GM19324 (cell line): ENCODE measurements at regions not wholly inside any gene's neighbourhood (a gene's known extent, or its start where the extent isn't known, plus 50 kb on each side); places are given as distances from the start of the nearest gene placed in this dataset.

Source experiments
- ATAC-seq: cut with Tn5 transposase; IDR thresholded peaks from one replicate; pipeline ENCODE4 v1.9.1; 2021; ENCODE audit warnings: mild to moderate bottlenecking, moderate library complexity; ENCODE audit not compliant: unreplicated experiment, low FRiP score

GRCh38 chr11:127590314-127590713 lies 589.7 kb upstream of the KIRREL3 start:
- ATAC-seq = no peak

DNA sequence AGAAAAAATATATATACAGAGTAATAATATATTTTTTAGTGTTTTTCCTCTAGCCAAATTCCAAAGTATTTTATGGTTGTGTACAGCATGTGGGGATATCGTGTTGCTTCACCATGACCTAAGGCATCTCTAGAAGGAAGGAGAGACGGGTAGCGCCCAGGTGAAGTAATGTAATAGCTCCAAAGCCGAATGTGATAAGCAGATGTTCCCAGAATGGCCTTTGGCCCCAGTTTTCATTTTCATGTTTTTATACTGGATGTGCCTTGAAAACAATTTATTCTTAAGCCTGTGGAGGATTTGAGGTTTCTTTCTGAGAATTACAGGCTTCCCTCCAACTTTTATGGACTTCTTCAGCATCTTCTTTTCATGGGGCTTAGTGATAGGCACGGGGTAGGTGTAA lies 587.9 kb upstream of the KIRREL3 start:
- ATAC-seq = no peak

- no peak for ATAC-seq
Observed at GRCh38 chr11:127587511-127587910, 586.9 kb upstream of the KIRREL3 start.

- ATAC-seq = no peak
Observed at GRCh38 chr11:127576210-127576609, 575.6 kb upstream of the KIRREL3 start.

GRCh38 chr11:127574478-127574877 lies 573.9 kb upstream of the KIRREL3 start:
- ATAC-seq = no peak

DNA sequence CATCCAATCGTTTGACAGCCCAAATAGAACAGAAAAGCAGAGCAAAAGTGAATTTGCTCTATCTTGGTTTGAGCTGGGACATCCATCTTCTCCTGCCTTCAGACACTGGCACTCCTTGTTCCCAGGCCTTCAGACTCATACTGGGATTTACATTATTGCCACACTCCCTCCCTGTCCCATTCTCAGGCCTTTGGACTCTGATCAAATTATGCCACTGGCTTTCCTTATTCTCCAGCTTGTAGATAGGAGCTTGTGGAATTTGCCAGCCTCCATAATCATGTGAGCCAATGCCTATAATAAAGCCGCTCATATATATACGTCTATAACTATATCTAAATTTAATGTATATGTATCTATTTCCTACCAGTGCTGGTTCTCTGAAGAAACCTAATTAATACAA lies 568.3 kb upstream of the KIRREL3 start:
- ATAC-seq = no peak

DNA sequence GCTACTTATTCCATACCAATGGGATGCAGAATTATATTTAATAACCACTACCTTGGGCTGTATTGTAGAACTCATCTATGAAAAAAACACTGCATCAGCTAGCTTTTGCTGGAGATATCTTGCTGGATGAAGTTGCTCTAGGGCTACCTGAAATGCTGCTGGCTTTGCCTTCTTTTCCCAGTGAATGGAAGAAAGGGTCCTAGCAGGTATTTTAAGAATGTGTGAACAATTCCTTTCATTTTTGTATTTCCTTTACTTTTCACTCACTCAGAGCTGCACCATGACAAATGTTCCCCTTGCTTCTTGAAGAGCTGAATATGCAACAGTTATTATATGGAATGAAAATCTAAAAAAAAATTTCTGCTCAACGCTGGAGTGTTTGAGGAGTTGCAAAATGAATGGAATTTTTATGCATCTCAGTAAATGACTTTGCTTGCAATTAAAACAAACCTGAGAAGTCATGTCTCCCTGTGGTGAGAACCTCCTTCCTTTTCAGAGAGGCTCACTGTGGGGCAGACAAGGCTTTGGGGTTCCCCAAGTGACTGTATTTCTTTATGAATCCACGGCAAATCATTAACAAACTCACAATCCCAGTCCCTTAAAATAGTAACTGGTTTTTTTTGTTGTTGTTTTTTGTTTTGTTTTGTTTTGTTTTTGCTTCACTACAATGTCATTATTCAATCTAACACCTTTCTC lies 566.8 kb upstream of the KIRREL3 start:
- ATAC-seq = no peak

GRCh38 chr11:127564810-127565209 lies 564.2 kb upstream of the KIRREL3 start:
- no peak for ATAC-seq

DNA sequence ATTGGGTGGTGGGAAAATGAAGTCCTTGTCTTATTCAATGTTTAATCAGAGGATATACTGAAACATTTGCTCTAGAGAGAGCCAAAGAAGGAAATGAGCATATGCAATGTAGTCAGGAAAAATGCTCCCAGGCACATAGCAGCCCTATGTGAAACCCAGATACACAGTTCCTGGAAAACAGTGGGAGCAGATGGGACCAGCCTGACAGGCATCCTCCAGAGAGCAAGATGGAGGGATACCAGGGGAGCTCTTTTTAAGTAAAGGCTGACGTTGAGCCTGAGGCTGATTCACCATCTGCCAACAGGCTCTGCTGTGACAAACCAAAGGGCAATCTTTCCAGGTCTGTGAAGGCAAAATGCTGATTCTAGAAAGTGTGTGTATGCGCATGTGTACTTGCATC lies 559.4 kb upstream of the KIRREL3 start:
- ATAC-seq = no peak

- no peak for ATAC-seq
Observed at GRCh38 chr11:127552446-127552845, 551.9 kb upstream of the KIRREL3 start.

DNA sequence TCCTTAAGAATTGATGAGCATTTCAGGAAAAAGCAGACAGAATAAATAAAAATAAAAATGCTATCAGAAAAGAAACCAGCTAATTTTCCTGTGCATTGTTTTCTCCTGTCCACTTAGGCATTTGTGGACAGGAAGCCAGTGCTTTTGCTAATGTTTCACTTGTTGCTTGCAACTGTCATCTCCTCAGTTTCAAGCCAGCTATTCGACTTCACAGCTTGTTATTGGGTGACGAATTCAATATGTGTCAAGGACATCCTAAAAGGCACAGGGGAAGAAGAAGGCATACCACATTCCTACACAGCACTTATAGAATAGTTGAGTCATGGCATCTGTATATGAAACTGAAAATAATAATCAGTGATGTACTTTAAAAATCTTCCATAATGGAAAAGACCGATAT lies 530.6 kb upstream of the KIRREL3 start:
- no peak for ATAC-seq

GRCh38 chr11:127528297-127528696 lies 527.7 kb upstream of the KIRREL3 start:
- no peak for ATAC-seq

DNA sequence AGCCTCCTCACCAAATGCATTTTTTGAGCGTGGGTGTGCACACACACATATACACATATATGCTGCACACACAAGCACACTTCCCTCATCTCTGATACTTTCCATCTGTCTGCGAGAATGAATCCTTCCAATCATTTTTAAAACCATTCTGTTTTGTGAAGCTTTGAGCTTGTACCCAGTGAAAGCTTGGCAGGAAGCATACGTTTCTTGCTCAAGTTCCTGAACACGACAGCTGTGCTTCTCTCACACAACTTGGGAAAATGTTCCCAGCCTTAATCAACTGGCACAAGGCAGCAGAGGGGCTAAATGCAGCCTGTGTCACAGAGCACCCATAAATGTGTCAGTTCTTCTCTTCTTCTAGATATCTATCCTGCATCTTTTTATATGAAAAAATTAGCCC lies 524.0 kb upstream of the KIRREL3 start:
- no peak for ATAC-seq

- no peak for ATAC-seq
Observed at GRCh38 chr11:127521413-127521812, 520.8 kb upstream of the KIRREL3 start.

- ATAC-seq = no peak
Observed at GRCh38 chr11:127507851-127508250, 507.3 kb upstream of the KIRREL3 start.

GRCh38 chr11:127506647-127507046 lies 506.1 kb upstream of the KIRREL3 start:
- no peak for ATAC-seq

DNA sequence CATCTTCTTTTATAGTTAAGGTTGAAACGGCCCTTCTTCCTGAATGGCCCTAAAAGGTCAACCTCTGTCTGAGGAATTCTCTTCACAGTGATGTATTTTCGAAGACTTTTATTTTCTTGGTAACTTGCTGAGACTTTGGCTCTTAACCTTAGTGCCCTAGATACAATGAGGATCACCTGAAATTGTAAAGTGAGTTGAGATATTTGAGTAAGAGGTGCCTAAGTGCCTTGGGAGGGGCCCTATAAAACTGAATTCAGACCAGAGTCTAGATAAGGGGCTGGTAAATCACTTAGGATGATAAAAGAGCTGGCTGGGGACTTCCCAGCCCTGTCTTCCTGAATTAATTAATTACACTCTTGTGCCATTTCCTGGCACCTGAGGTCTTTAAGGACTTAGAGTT lies 505.6 kb upstream of the KIRREL3 start:
- no peak for ATAC-seq

- ATAC-seq = no peak
Observed at GRCh38 chr11:127496165-127496564, 495.6 kb upstream of the KIRREL3 start.

DNA sequence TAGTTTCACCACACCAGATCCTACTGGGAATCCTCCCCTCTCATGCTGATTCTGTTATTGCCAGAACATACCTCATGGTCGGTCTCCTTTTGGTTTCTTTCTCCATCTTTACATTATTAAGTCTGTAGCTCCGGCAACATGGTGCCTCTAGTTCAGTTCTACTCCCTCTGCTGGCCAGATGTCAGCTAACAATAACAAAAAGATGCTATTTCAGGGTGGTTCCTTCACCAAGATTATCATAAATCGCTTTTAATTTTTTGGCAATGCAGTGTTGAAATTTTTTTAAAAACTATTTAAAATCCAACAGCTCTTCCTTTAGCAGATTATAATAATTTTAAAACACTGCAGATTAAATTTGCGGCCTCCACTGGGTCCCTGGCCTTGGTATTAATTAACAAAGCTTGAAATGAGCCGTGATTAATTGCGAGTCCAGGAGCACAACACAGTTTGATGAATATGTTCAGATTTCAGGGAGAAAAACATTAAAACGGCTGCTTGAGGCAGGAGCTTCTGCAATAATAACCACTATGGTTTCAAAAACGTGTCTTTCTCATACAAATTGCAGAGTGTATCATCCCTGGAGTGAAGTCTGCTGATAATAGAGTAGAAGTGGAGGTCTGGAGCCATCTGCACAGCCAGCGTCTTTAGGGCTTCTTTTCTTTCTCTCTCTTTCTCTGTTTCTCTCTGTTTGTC lies 492.9 kb upstream of the KIRREL3 start:
- ATAC-seq = no peak

GRCh38 chr11:127492029-127492428 lies 491.5 kb upstream of the KIRREL3 start:
- ATAC-seq = no peak

DNA sequence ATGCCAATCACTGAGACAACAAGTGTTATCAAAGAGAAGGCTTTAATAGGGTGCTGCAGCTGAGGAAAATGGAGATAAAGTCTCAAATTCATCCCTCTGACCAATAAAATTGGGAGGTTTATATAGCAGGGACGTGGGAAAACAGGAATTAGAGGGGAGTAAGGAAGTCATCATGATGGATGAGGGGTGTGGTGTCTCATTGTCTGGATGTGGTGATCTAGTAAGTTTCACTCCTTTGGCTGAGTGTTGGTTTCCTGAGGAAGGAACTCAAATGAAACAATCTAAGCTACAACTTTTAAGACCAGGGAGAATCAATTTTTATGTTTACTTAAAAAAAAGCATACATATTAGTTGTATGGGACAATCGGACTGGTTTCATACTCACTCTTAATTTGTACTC lies 491.0 kb upstream of the KIRREL3 start:
- ATAC-seq = no peak

- ATAC-seq = no peak
Observed at GRCh38 chr11:127490896-127491295, 490.3 kb upstream of the KIRREL3 start.
